Lower leg skin (tissue), 3 donors: ENCODE measurements at regions not wholly inside any gene's neighbourhood (a gene's known extent, or its start where the extent isn't known, plus 50 kb on each side); places are given as distances from the start of the nearest gene placed in this dataset.

Experiments
- CTCF ChIP-seq, 3 donors: fragments of 450-650 bp; IDR thresholded peaks; one replicate each; pipeline ENCODE4 v1.5.1; 2016; ENCODE audit warnings: antibody characterized with exemption in 3 of 3, mild to moderate bottlenecking in 3 of 3, moderate library complexity in 2 of 3
- POLR2A ChIP-seq, 2 donors: fragments of 450-650 bp; IDR thresholded peaks; one replicate each; pipeline ENCODE4 v1.6.1; 2016 to 2017; ENCODE audit warnings: antibody characterized with exemption in 2 of 2, mild to moderate bottlenecking in 1 of 2, moderate library complexity in 1 of 2

GRCh38 chr20:16940701-16941100 lies 192.5 kb downstream of the OTOR start:
- TF ChIP-seq CTCF (IDR thresholded peaks at IDR 0.05) (no peak), POLR2A (IDR thresholded peaks at IDR 0.05) (no peak)
